GM21423 (cell line): ENCODE measurements at regions not wholly inside any gene's neighbourhood (a gene's known extent, or its start where the extent isn't known, plus 50 kb on each side); places are given as distances from the start of the nearest gene placed in this dataset.
"Not testable (repeated sequence)": the region's sequence is repeated elsewhere in the genome, so short reads cannot be mapped to it uniquely, and the experiment has no call there.

Experiments used
- ATAC-seq: cut with Tn5 transposase; IDR thresholded peaks from one replicate; pipeline ENCODE4 v1.9.1; 2021; ENCODE audit warnings: mild to moderate bottlenecking, moderate library complexity; ENCODE audit not compliant: unreplicated experiment

- ATAC-seq, result no peak
Measured at GRCh38 chr5:155753943-155754581, 572.9 kb upstream of the SGCD start.

- no peak for ATAC-seq
Measured at GRCh38 chr5:155759252-155759651, 567.7 kb upstream of the SGCD start.

- no peak for ATAC-seq
Measured at GRCh38 chr5:155759984-155760383, 567.0 kb upstream of the SGCD start.

GRCh38 chr5:155761502-155761901 is 565.5 kb upstream of the SGCD start:
- ATAC-seq, result no peak

- no peak for ATAC-seq
Measured at GRCh38 chr5:155765715-155766114, 561.2 kb upstream of the SGCD start.

GRCh38 chr5:155767470-155767869 is 559.5 kb upstream of the SGCD start:
- no peak for ATAC-seq

GRCh38 chr5:155768332-155768731 is 558.6 kb upstream of the SGCD start:
- ATAC-seq, result no peak

- ATAC-seq, result no peak
Measured at GRCh38 chr5:155772009-155772662, 554.8 kb upstream of the SGCD start.

GRCh38 chr5:155773680-155774079 is 553.3 kb upstream of the SGCD start:
- no peak for ATAC-seq

- no peak for ATAC-seq
Measured at GRCh38 chr5:155780260-155780659, 546.7 kb upstream of the SGCD start.

GRCh38 chr5:155783246-155783645 is 543.7 kb upstream of the SGCD start:
- ATAC-seq, result no peak

GRCh38 chr5:155783791-155784190 is 543.2 kb upstream of the SGCD start:
- ATAC-seq, result no peak

- no peak for ATAC-seq
Measured at GRCh38 chr5:155786108-155786507, 540.9 kb upstream of the SGCD start.

GRCh38 chr5:155792873-155793272 is 534.1 kb upstream of the SGCD start:
- ATAC-seq, result no peak

GRCh38 chr5:155794795-155795194 is 532.2 kb upstream of the SGCD start:
- no peak for ATAC-seq

GRCh38 chr5:155799308-155799707 is 527.7 kb upstream of the SGCD start:
- no peak for ATAC-seq

- ATAC-seq, result no peak
Measured at GRCh38 chr5:155807884-155808576, 518.9 kb upstream of the SGCD start.

GRCh38 chr5:155815248-155815647 is 511.7 kb upstream of the SGCD start:
- no peak for ATAC-seq

GRCh38 chr5:155822177-155822576 is 504.8 kb upstream of the SGCD start:
- ATAC-seq, result no peak

GRCh38 chr5:155826611-155827507 is 500.1 kb upstream of the SGCD start:
- no peak for ATAC-seq

GRCh38 chr5:155827508-155827815 is 499.5 kb upstream of the SGCD start:
- not testable (repeated sequence) for ATAC-seq
